Spleen (tissue), 11 donors: ENCODE measurements at regions not wholly inside any gene's neighbourhood (a gene's known extent, or its start where the extent isn't known, plus 50 kb on each side); places are given as distances from the start of the nearest gene placed in this dataset.

Experiments used
- DNase-seq: peaks from one replicate; pipeline ENCODE4 v3.0.0-alpha.2; 2020
- H3K27ac ChIP-seq, 8 donors: fragments of 200-600 bp; sonication (generic) in 7 of 8; 1 replicate in 4 of 8; 2 replicates in 4 of 8; pipeline versions ENCODE4 v1.5.0 to v1.8.0; 2016 to 2021; ENCODE audit warnings: inconsistent platforms in 4 of 8, mild to moderate bottlenecking in 4 of 8, moderate library complexity in 1 of 8
- H3K27me3 ChIP-seq, 7 donors: fragments of 200-600 bp; sonication (generic) in 6 of 7; replicated peaks in 1 of 7; 1 replicate in 4 of 7; 2 replicates in 3 of 7; pipeline versions ENCODE4 v1.5.0 to v1.8.0; 2016 to 2021; ENCODE audit warnings: inconsistent platforms in 3 of 7, mild to moderate bottlenecking in 1 of 7
- H3K36me3 ChIP-seq, 6 donors: fragments of 200-600 bp; sonication (generic) in 5 of 6; 1 replicate in 4 of 6; 2 replicates in 2 of 6; pipeline versions ENCODE4 v1.5.0 to v1.8.0; 2016 to 2021; ENCODE audit warnings: inconsistent platforms in 2 of 6
- H3K4me1 ChIP-seq, 6 donors: fragments of 200-600 bp; sonication (generic) in 5 of 6; 1 replicate in 3 of 6; 2 replicates in 3 of 6; pipeline versions ENCODE4 v1.5.0 to v1.8.0; 2016 to 2021; ENCODE audit warnings: inconsistent platforms in 3 of 6
- H3K4me3 ChIP-seq, 8 donors: fragments of 200-600 bp; sonication (generic) in 7 of 8; 1 replicate in 4 of 8; 2 replicates in 4 of 8; pipeline versions ENCODE4 v1.5.0 to v1.8.0; 2016 to 2021; ENCODE audit warnings: inconsistent platforms in 4 of 8, mild to moderate bottlenecking in 4 of 8, moderate library complexity in 2 of 8
- H3K9me3 ChIP-seq, 8 donors: fragments of 200-600 bp; sonication (generic) in 7 of 8; 1 replicate in 4 of 8; 2 replicates in 4 of 8; pipeline versions ENCODE4 v1.5.0 to v1.8.0; 2016 to 2021; ENCODE audit warnings: inconsistent platforms in 4 of 8
- POLR2A ChIP-seq, 3 donors: fragments of 450-650 bp; IDR thresholded peaks; one replicate each; pipeline ENCODE4 v1.5.1; 2017; ENCODE audit warnings: antibody characterized with exemption in 3 of 3, mild to moderate bottlenecking in 1 of 3
- POLR2AphosphoS5 ChIP-seq, 3 donors: sonication (generic); formaldehyde crosslinking; IDR thresholded peaks; one replicate each; pipeline ENCODE4 v1.5.1; 2017; ENCODE audit warnings: antibody characterized with exemption in 3 of 3
- WGBS, 5 donors: extraction: QIAGEN DNeasy Blood & Tissue Kit in 3 of 5; methylation state at CpG; one replicate each; pipeline versions ENCODE4 v1.1.5 to v1.1.7; 2013 to 2018; 5-methylcytosine and 5-hydroxymethylcytosine counted together
- intact Hi-C: fragments of 100-400 bp; cut with DNase I; formaldehyde crosslinking; loops from one replicate; pipeline ENCODE4 v1.15.0; 2023; ENCODE audit warnings: low total_unique reads
- TF ChIP-seq, protein P1 (sequence below), 11 experiments: fragments of 200-600 bp in 7 of 11; fragments of 450-650 bp in 4 of 11; sonication (generic) in 4 of 11; IDR thresholded peaks in 8 of 11; conservative IDR thresholded peaks in 3 of 11; 1 replicate in 7 of 11; 2 replicates in 4 of 11; pipeline versions ENCODE4 v1.4.0 to v1.8.0; 2016 to 2021; ENCODE audit warnings: antibody characterized with exemption in 11 of 11, inconsistent platforms in 4 of 11, mild to moderate bottlenecking in 1 of 11
- donor health status: healthy with polysubstance abuse.
- donor health status: DM: no; HTN: no; CAD: no; lungs with moderate emphysema.
- donor health status: DM: no; HTN: no; CAD: no.
- donor health status: Bipolar disorder and iron deficiency.
- donor health status: healthy.
- donor health status: DM: no; HTN: no; CAD: no.
- donor health status: DM: yes; HTN: yes; CAD: no.

- Histone ChIP-seq H3K27me3 (peaks cover 0 to 59% (median 0%) of the 10 kb centered on the region in 7 donors), H3K4me3 (no peak overlapping the region), H3K27ac (no peak overlapping the region), H3K4me1 (no peaks in the 10 kb centered on the region), H3K9me3 (peaks cover 0 to 4% (median under 1%) of the 10 kb centered on the region in 8 donors), H3K36me3 (no peaks in the 10 kb centered on the region)
- intact Hi-C loops = no loop called here
- no peak for DNase-seq
- TF ChIP-seq, protein P1, sequence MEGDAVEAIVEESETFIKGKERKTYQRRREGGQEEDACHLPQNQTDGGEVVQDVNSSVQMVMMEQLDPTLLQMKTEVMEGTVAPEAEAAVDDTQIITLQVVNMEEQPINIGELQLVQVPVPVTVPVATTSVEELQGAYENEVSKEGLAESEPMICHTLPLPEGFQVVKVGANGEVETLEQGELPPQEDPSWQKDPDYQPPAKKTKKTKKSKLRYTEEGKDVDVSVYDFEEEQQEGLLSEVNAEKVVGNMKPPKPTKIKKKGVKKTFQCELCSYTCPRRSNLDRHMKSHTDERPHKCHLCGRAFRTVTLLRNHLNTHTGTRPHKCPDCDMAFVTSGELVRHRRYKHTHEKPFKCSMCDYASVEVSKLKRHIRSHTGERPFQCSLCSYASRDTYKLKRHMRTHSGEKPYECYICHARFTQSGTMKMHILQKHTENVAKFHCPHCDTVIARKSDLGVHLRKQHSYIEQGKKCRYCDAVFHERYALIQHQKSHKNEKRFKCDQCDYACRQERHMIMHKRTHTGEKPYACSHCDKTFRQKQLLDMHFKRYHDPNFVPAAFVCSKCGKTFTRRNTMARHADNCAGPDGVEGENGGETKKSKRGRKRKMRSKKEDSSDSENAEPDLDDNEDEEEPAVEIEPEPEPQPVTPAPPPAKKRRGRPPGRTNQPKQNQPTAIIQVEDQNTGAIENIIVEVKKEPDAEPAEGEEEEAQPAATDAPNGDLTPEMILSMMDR (IDR thresholded peaks at IDR 0.05 in 8 of 11, conservative IDR thresholded peaks at IDR 0.05 in 3 of 11) = no peak
- TF ChIP-seq POLR2A (IDR thresholded peaks at IDR 0.05) (no peak), POLR2AphosphoS5 (IDR thresholded peaks at IDR 0.05) (no peak)
- WGBS, 5 donors = 69 to 93% (median 78%) methylated on average over 4 of the region's 4 CpGs
Measured at GRCh38 chr22:27093422-27093821, 436.0 kb downstream of the MIAT start.

GRCh38 chr22:27094633-27095308 is 437.4 kb downstream of the MIAT start:
- Histone ChIP-seq H3K4me3 (no peak overlapping the region), H3K4me1 (no peaks in the 10 kb centered on the region), H3K27ac (no peak overlapping the region), H3K9me3 (no peaks in the 10 kb centered on the region), H3K36me3 (no peaks in the 10 kb centered on the region), H3K27me3 (peaks cover 0 to 54% (median 0%) of the 10 kb centered on the region in 7 donors)
- TF ChIP-seq, protein P1 (IDR thresholded peaks at IDR 0.05 in 8 of 11, conservative IDR thresholded peaks at IDR 0.05 in 3 of 11) = no peak
- no peak for TF ChIP-seq POLR2AphosphoS5 (IDR thresholded peaks at IDR 0.05)
- intact Hi-C loops = no loop called here
- DNase-seq = no peak
- WGBS, 5 donors = 75 to 92% (median 85%) methylated on average over 11 of the region's 11 CpGs

GRCh38 chr22:27097506-27097905 is 440.1 kb downstream of the MIAT start:
- Histone ChIP-seq H3K36me3 (no peaks in the 10 kb centered on the region), H3K4me1 (no peaks in the 10 kb centered on the region), H3K4me3 (no peak overlapping the region), H3K9me3 (no peaks in the 10 kb centered on the region), H3K27ac (no peak overlapping the region), H3K27me3 (peaks cover 0 to 59% (median 10%) of the 10 kb centered on the region in 7 donors)
- no peak for DNase-seq
- intact Hi-C loops = no loop called here
- TF ChIP-seq POLR2A (IDR thresholded peaks at IDR 0.05) = no peak
- TF ChIP-seq, protein P1 (IDR thresholded peaks at IDR 0.05 in 8 of 11, conservative IDR thresholded peaks at IDR 0.05 in 3 of 11) = no peak
- TF ChIP-seq POLR2AphosphoS5 (IDR thresholded peaks at IDR 0.05) = no peak
- 48 to 75% (median 71%) methylated on average over 5 of the region's 5 CpGs for WGBS, 5 donors

DNA sequence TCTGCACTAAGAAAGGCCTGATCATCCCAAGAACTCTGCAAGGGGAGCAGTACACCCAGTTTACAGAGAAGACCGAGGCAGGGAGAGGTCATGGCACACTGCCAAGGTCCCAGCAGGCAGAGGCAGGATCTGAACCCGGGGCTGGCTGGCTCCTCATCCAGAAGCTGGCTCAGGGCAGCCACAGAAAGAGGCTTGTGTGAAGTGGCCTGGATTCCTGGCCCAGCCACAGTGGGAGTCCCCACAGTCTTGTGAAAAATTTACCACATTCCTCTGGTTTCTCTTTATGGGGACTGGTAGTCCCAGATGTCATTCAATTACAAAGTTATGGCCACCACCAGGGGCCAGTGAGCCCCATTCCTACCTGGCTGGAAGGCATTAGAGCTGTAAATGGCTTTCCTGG is 440.5 kb downstream of the MIAT start:
- H3K4me3 ChIP-seq = no peak overlapping the region
- 45 to 86% (median 63%) methylated on average over 2 of the region's 2 CpGs for WGBS, 5 donors
- no peak for DNase-seq
- intact Hi-C loops = no loop called here
- no peak for TF ChIP-seq POLR2AphosphoS5 (IDR thresholded peaks at IDR 0.05)
- TF ChIP-seq, protein P1 (IDR thresholded peaks at IDR 0.05 in 8 of 11, conservative IDR thresholded peaks at IDR 0.05 in 3 of 11) = no peak
- TF ChIP-seq POLR2A (IDR thresholded peaks at IDR 0.05) = no peak
- no peaks in the 10 kb centered on the region for H3K4me1 ChIP-seq
- no peak overlapping the region for H3K27ac ChIP-seq
- H3K36me3 ChIP-seq = no peaks in the 10 kb centered on the region
- H3K27me3 ChIP-seq = peaks cover 0 to 63% (median 10%) of the 10 kb centered on the region in 7 donors
- no peaks in the 10 kb centered on the region for H3K9me3 ChIP-seq
